Amniotic epithelial cell (primary cell): ENCODE measurements at regions not wholly inside any gene's neighbourhood (a gene's known extent, or its start where the extent isn't known, plus 50 kb on each side); places are given as distances from the start of the nearest gene placed in this dataset.
A peak's percentile ranks its signal among the peaks of the same experiment; 100 is the strongest.
"Not testable (repeated sequence)": the region's sequence is repeated elsewhere in the genome, so short reads cannot be mapped to it uniquely, and the experiment has no call there.

Experiments used
- DNase-seq: peaks from one replicate; pipeline ENCODE4 v3.0.0-alpha.2; 2010; ENCODE audit warnings: low read depth

- DNase-seq = peak; percentile 4
Measured at GRCh38 chr15:39030291-39031070, 465.9 kb upstream of the RASGRP1 start.

- DNase-seq = no peak
Measured at GRCh38 chr15:39031596-39031995, 467.0 kb upstream of the RASGRP1 start.

GRCh38 chr15:39034816-39035215 lies 470.2 kb upstream of the RASGRP1 start:
- DNase-seq = no peak

- DNase-seq = not testable (repeated sequence)
Measured at GRCh38 chr15:39037611-39038010, 473.0 kb upstream of the RASGRP1 start.

GRCh38 chr15:39040861-39041260 lies 476.2 kb upstream of the RASGRP1 start:
- no peak for DNase-seq

- DNase-seq = no peak
Measured at GRCh38 chr15:39041979-39042495, 477.4 kb upstream of the RASGRP1 start.

- no peak for DNase-seq
Measured at GRCh38 chr15:39051626-39052322, 487.2 kb upstream of the RASGRP1 start.

GRCh38 chr15:39052323-39052705 lies 487.7 kb upstream of the RASGRP1 start:
- no peak for DNase-seq

- DNase-seq = no peak
Measured at GRCh38 chr15:39053480-39053879, 488.9 kb upstream of the RASGRP1 start.

- no peak for DNase-seq
Measured at GRCh38 chr15:39054128-39054732, 489.6 kb upstream of the RASGRP1 start.

- DNase-seq = peak; percentile 49
Measured at GRCh38 chr15:39056357-39056756, 491.7 kb upstream of the RASGRP1 start.

- DNase-seq = peak; percentile 8
Measured at GRCh38 chr15:39058351-39059131, 493.9 kb upstream of the RASGRP1 start.

- DNase-seq = no peak
Measured at GRCh38 chr15:39059917-39060316, 495.3 kb upstream of the RASGRP1 start.

- no peak for DNase-seq
Measured at GRCh38 chr15:39061952-39062464, 497.4 kb upstream of the RASGRP1 start.

- DNase-seq = no peak
Measured at GRCh38 chr15:39066677-39067076, 502.1 kb upstream of the RASGRP1 start.

- no peak for DNase-seq
Measured at GRCh38 chr15:39074341-39074985, 506.4 kb upstream of the THBS1 start.

GRCh38 chr15:39075311-39075710 lies 505.6 kb upstream of the THBS1 start:
- no peak for DNase-seq

- no peak for DNase-seq
Measured at GRCh38 chr15:39075756-39076341, 505.0 kb upstream of the THBS1 start.

- peak; percentile 56 for DNase-seq
Measured at GRCh38 chr15:39078026-39078425, 502.9 kb upstream of the THBS1 start.

- DNase-seq = peak; percentile 86
Measured at GRCh38 chr15:39079296-39079847, 501.5 kb upstream of the THBS1 start.

GRCh38 chr15:39083213-39083612 lies 497.7 kb upstream of the THBS1 start:
- peak; percentile 84 for DNase-seq
